EL (cell line): ENCODE measurements at regions not wholly inside any gene's neighbourhood (a gene's known extent, or its start where the extent isn't known, plus 50 kb on each side); places are given as distances from the start of the nearest gene placed in this dataset.

ENCODE experiments used
- DNase-seq: peaks from one replicate; pipeline ENCODE4 v3.0.0-alpha.2; 2016

DNA sequence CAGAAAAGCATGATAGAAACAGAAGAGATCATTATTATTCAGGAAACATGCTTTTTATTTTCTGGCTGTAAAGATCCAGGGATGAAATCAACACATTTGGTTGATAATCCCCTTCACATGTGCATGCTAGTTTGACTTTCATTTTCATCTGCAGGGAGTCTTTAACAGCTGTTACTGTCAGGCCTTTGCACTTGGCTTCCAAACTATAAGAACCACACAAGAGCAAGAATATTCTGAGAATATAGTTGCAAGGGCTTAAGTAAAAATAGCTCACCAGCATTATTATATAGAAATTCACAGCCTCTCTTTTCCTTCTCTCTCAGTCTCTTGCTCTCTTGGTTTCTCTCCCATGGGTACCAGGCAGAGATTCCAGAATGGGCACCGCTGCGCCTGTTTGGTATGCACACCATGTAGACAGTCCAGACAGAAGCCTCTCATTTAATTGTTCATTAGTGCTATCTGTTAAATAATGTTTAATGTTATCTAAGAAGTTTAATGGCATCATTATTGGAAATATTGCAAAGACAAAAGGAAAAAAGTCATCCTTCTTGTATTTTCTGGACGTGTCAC is 622.3 kb upstream of the PLXNA2 start:
- DNase-seq: no peak

DNA sequence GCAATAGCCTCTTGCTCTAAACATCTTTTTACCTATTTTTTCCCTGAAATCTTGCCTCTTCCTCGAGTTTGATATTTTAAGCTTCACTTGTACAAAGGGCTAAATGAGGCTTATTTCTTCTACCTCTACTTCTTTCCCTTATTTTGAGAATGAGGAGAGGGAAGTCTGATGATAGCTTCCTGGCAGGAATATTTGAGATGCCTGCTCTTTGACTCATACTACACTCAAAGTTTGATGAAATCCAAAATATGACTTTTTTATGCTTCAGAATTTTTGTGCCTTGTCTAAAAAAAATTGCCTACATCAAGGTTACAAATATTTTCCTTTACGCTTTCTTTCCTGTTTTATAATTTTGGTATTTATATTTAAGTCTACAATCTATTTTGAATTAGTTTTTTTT is 624.4 kb upstream of the PLXNA2 start:
- DNase-seq: peak; percentile 65

DNA sequence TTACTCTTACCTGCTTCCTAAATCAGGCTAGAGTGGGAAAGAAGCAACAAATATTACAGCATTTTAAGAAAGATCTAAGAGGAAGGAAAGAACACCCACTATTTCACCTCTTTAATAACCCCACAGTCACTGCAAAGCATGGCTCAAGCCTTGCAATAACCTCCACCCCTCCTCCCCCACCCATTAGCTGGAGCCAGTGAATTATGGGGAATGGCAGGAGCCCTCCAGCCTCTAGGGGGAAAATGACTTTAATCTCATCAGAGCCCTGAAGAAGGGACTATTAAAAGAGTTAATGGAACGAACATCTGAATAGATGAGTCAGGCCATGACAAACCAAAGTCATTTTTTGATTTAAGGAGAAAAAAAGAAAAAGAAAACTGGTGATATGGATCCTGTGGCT is 630.7 kb upstream of the PLXNA2 start:
- DNase-seq: no peak

- DNase-seq: no peak
These were observed 634.8 kb upstream of the PLXNA2 start for GRCh38 chr1:208879022-208879421.

GRCh38 chr1:208880433-208881100 is 636.4 kb upstream of the PLXNA2 start:
- DNase-seq: peak; percentile 26

- peak; percentile 16 for DNase-seq
These were observed 640.9 kb upstream of the PLXNA2 start for GRCh38 chr1:208885060-208885459.

DNA sequence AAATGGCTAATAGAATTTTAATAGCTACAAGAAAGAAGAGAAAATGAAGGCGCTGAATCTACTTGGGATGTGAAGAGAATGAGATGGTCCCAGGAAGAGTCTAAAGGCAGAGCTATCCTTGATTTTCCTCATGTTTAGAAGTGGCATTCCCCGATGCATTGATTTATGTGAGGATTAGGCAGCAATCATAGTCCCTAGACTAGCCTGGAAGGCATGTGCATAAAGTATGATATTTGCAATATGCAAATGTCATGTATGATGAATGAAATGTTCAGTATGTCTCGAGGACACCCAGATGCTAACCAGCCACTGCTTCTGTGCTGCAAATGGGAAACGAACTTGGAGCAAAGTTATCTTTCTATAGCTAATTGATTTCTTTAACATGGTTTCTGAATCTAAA is 641.5 kb upstream of the PLXNA2 start:
- no peak for DNase-seq

DNA sequence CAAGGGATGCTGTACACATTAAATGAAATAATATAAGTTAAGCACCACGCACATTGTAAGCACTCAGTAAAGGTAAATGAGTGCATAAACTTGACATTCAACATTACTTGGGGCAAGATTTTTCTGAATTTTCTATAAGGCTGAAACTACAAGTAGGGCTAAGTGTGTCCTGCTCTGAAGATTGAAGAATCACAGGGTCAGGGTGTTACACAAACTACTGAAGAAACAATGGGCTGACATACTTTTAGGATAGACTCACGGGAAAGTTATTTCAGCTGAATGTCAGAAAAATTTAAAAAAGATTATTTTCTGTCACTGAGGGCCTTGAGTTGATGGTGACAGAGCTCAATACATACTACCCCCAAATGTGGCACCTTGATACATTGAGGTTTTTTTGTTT is 644.2 kb upstream of the PLXNA2 start:
- DNase-seq: peak; percentile 10

- DNase-seq: no peak
These were observed 648.0 kb upstream of the PLXNA2 start for GRCh38 chr1:208892147-208892546.

DNA sequence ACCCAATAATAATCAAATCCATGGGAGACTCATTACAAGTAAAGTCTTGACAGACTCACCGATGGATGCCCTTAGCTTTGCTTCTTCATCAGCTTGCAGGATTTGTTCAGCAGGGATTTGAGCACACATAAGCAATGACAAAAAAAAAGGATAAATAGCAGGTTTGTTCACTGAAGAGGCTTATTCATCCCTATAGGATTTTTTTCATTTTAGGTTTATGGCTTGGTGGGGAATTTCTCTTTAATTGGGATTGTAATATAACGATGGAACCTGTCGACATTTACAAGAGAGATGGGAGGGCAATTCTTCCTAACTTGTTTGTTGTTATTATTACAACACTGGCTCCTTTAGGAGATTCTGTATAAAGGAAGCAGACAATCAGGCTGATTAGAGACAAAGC is 649.1 kb upstream of the PLXNA2 start:
- DNase-seq: no peak

DNA sequence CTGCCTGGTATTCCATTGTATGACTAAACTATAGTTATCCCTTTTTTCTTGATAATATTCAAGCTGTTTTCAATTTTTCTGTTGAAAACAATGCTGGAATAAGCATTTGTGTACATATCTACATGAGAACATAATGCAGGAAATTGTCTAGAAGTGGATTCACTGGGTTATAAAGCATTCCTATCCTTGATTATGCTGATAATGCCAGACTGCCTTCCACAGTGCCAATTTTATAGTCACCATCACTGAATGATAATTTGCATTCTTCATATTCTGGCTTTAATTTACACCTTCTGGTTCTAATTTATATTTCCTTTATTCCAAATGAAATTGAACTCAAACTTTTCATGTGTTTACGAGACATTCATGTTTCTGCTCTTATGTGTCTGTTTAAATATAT is 651.0 kb upstream of the PLXNA2 start:
- DNase-seq: no peak

DNA sequence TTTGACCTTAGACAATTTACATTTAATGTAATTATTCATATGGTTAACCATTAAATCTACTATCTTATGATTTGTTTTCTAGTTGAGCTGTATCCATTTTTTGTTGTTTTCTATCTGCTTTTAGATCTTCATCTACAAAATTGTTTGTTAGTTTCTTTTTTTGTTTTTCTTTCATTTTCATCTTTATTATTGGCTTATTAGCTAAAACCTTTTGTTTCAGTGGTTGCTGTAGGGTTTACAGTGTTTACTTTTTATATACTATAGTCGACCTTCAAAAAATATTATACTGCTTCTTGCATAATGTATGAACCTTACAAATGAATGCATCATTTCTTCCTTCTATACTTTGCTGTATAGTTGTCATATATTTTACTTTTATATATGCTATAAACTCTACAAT is 651.6 kb upstream of the PLXNA2 start:
- DNase-seq: no peak

- DNase-seq: no peak
These were observed 652.6 kb upstream of the PLXNA2 start for GRCh38 chr1:208896768-208897167.

DNA sequence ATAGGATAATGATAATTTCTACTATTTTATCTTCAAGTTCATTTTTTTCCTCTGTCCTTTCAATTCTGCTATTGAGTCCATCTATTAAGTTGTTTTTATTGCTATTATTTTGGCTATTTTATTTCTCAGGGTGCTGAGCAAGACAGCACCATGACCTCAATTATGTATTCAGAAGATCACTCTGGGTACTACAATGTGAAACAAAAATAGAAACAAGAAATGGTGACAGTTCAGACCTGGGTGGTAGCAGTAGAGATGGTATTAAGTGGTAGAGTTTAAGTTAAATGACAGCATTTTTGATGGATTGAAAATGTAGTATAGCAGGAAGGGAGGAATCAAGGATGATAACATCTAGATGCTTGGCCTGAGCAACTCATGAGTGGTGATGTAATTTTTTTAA is 655.3 kb upstream of the PLXNA2 start:
- DNase-seq: no peak

DNA sequence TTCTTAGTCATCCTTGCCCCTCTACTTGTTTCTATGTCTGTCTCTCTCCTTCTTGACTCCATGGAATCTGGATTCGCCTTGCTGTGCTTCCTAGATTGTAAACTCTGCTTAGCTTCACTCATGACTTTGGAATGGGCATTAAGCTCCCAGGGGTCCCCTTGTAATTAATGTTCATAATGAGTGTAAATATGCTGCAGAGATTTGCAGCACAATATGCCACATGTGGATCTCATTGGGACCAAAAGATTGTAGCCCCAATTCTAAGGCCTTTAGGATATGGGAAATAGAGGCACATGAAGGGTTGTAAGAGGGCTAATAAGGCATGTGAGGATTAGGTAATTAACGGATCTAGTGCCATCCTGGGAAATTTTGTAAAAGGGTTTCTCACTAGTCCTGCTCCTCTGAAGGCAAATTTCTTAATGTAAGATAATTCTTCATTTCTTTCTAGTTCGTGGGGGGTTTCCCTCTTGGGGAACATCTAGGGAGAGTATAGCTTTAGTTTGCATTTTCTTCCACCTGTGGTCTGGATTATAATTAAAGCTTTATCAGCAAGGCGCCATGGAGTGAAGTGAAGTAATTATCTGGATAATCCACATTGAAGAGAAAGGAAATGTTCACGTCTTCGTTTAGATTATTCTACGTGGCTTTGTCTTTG is 659.2 kb upstream of the PLXNA2 start:
- DNase-seq: no peak

DNA sequence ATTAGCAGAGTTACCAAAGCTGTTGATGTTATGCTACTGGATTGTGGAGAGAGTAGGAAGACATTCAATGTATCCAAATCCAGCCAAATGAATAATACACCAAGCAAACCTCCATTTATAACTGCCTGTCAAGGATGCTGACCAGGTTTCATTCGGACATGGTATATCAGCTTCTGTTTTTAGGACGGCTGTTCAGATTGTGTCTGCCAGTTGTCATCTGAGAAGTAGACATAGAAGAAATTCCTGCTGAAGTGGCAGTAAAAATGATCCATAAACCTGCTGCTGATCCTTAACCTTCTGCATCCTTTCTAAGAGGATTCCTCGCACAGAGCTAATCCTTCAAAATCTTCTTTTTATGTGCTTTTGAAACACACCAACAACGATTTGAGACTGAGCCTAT is 663.6 kb upstream of the PLXNA2 start:
- no peak for DNase-seq

DNA sequence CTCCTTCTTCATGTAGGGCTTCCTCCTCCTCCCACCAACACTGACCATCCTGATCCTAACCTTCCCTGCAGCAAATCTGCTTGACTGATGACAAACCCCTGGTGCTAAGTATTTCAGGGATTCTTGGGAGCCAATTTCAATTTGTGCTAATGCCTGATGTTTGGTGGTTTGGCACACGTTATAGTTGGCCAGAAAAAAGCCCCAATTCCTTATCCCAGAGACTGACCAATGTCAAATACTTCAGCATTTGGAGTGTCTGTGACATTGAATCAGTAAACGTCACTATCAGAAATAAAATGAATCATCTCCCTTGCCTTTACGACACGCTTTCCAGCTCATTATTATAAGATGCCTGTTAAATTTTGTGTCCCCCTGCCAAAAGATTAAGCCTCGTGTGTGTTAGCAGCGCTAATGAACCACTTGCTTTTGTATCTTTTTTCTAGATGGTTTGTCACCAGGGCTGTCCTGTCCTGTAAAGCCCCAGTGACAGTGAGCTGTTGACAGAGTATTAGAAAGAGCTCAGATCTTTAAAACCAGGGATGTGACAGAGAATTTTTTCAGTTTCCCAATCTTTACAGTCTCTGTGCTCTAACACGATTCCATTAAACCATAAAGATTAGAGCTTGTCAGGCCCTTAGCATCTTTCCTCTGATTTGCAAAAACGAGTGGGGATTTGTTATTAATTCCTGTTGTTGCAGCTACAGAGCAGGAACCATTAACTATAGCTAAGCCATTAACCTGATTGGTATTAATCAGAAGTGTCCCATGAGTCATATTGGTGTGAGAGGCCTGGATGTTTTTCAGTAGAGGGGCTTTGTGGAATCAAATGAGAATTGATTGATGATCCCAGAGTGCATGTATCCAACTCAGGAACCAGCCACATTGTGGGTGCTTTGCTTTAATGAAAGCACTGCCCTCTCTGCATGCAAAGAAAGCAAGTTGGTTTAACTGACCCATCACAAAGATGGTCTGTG is 665.1 kb upstream of the PLXNA2 start:
- no peak for DNase-seq

DNA sequence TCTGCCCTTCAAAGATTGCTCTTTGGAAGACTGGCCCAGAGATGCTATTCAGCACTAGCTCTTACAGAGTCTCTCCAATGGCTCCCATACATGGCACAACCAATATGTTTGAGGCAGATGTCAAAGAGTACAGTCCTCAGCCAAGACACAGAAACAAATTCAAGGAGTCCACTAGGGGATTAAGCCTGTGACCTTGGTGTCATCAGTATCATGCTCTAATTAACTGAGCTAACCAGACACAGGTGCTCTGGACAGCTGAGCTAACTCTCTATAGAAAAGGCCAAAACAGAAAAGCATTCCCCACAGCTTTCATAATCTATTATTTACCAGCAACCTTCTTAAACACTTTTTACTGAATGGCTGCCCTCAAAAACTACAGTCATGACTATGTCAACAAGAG is 666.0 kb upstream of the PLXNA2 start:
- DNase-seq: no peak

DNA sequence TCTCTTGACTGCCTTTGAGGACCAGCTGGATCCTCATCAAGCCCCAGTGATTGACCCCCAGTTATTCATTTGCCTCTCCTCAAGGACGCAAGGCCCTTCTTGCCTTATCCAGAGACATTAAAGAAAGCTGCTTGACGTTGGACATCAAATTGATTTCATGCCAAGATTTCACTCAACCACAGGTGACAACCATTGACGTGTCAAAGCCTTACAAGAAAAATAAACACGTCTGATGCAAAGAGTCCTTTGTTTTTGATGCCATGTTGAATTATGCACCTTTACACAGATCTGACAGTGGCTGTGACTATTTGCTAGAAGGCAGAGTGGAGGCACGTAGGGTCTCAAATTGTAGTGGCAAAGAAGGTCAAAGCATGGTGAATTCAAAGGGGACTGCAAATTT is 666.2 kb upstream of the CAMK1G start:
- DNase-seq: no peak

- no peak for DNase-seq
These were observed 665.8 kb upstream of the CAMK1G start for GRCh38 chr1:208917723-208918122.

GRCh38 chr1:208918160-208918559 is 665.4 kb upstream of the CAMK1G start:
- DNase-seq: no peak

GRCh38 chr1:208919371-208919770 is 664.1 kb upstream of the CAMK1G start:
- DNase-seq: peak; percentile 70

DNA sequence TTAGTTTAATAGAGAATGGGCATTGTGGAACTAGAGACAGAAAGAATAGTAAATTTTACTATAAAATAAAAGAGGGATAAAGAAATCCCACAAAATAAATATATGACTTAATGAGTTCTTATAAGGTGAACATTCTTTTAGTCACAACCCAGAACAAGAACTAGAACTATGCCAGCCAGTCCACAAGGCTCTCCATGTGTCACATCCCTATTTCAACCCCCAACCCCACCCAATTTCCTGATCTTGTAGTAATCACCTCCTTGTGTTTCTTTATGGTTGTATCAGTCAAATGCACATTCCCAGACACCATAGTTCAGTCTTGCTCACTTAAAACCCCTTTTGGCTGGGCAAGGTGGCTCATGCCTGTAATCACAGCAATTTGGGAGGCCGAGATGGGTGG is 662.3 kb upstream of the CAMK1G start:
- no peak for DNase-seq

- no peak for DNase-seq
These were observed 660.1 kb upstream of the CAMK1G start for GRCh38 chr1:208923456-208923855.
